ENCODE measurements at regions not wholly inside any gene's neighbourhood (a gene's known extent, or its start where the extent isn't known, plus 50 kb on each side); places are given as distances from the start of the nearest gene placed in this dataset.

DNA sequence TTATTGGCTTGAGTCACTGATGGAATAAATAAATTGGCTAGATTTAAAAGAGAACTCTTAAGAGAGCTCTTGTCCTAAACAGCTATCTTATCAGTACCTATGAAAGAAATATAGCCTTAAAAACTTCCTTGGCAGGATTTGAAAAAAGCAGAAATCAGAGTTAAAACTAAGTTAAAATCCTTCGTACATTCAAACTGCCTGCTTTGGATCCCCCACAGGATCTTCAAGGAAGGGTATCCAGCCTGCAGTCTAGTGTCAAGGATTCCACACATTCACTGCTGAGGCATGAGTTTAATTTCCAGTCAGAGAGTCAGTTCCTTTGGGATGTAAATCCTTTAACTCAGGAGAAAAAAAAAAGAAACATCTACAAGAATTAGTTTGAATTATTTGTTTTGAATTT is 242.9 kb upstream of the UBASH3B start (continued):
- TF ChIP-seq CBX8 (IDR thresholded peaks at IDR 0.05; ENCODE audit: borderline replicate concordance, extremely low read depth, low read depth, low read length, poor library complexity, severe bottlenecking) (no peak), TEAD4 (IDR thresholded peaks at IDR 0.05; ENCODE audit: low read length) (no peak), TEAD4 (CRISPR knock-in tag; IDR thresholded peaks at IDR 0.05; ENCODE audit: borderline replicate concordance) (no peak), GATAD2B (IDR thresholded peaks at IDR 0.05; ENCODE audit: borderline replicate concordance) (no peak), MEIS2 (IDR thresholded peaks at IDR 0.05; ENCODE audit: partially characterized antibody) (no peak), BDP1 (IDR thresholded peaks at IDR 0.05; ENCODE audit: insufficient read depth, insufficient read length) (no peak), SP1 (CRISPR knock-in tag; IDR thresholded peaks at IDR 0.05) (no peak), KLF13 (tag; IDR thresholded peaks at IDR 0.05; ENCODE audit: borderline replicate concordance, low read depth) (no peak), KAT7 (CRISPR knock-in tag; IDR thresholded peaks at IDR 0.05; ENCODE audit: borderline replicate concordance) (no peak)

DNA sequence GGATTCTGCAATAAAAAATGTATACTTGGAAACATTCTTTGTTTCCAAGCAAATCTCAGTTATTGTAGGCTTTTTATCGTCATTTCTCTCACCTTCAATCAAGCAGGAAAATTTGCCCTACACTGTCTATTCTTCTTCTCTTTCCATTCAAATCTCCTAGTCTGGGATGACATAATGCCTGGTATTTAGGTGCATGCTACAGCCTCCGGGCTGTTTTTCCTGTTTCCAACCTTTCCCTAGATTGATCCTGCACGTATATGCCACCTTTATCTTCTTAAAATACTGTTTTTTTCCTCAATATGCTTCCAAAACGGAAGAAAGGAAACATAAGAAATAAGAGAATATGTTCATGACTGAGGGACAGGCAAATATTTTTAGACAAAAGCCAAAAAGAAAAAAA is 249.1 kb upstream of the UBASH3B start:
- ChIA-PET POLR2A (no interaction called here), CTCF (ENCODE audit: low intra/inter-chr PET ratio) (no interaction called here)
- ATAC-seq (no peak), DNase-seq (ENCODE audit: extremely low read depth in 1 of 4, low spot score in 3 of 4) (no peak), FAIRE-seq (no peak)
- Histone ChIP-seq H2AFZ (ENCODE audit: low read depth, low read length) (no peak overlapping the region), H3K9me1 (ENCODE audit: control insufficient read depth, insufficient read depth, low read length) (no peaks in the 10 kb centered on the region), H3K9me3 (replicated peaks; ENCODE audit: control insufficient read depth, insufficient read depth, low read depth, low read length) (no peaks in the 10 kb centered on the region), H3K27me3 (ENCODE audit: control insufficient read depth in 2 of 2, insufficient read depth in 2 of 2, low read length in 2 of 2) (no peaks in the 10 kb centered on the region), H3K4me3 (no peak overlapping the region), H3K79me2 (ENCODE audit: control insufficient read depth, insufficient read depth, low read length) (no peaks in the 10 kb centered on the region), H3K36me3 (ENCODE audit: control insufficient read depth, insufficient read depth, low read length) (no peaks in the 10 kb centered on the region), H4K20me1 (replicated peaks; ENCODE audit: control insufficient read depth, insufficient read depth, low read length) (no peaks in the 10 kb centered on the region), H3K4me1 (replicated peaks in 1 of 2; ENCODE audit: control insufficient read depth in 2 of 2, insufficient read depth in 2 of 2, low read length in 2 of 2) (no peaks in the 10 kb centered on the region), H3K27ac (ENCODE audit: extremely low read depth, low read depth, low read length) (no peak overlapping the region), H3K9ac (ENCODE audit: insufficient read depth in 1 of 2, low read depth in 2 of 2, low read length in 2 of 2) (no peak overlapping the region), H3K4me2 (ENCODE audit: insufficient read depth, low read length) (no peak overlapping the region)
- no TSS peak for BruUV-seq (replicated peaks)
- no peak for TF ChIP-seq CC2D1A (IDR thresholded peaks at IDR 0.05)
- TF ChIP-seq NRF1 (conservative IDR thresholded peaks at IDR 0.05 in 1 of 2, IDR thresholded peaks at IDR 0.05 in 1 of 2), result no peak
- TF ChIP-seq ZBTB17 (CRISPR knock-in tag; IDR thresholded peaks at IDR 0.05), result no peak
- no peak for TF ChIP-seq EP400 (IDR thresholded peaks at IDR 0.05)
- no peak for TF ChIP-seq TRIM24 (IDR thresholded peaks at IDR 0.05)
- no peak for TF ChIP-seq STAT5B (CRISPR knock-in tag; IDR thresholded peaks at IDR 0.05)
- TF ChIP-seq NBN (IDR thresholded peaks at IDR 0.05; ENCODE audit: low read depth), result no peak
- TF ChIP-seq MECOM (CRISPR knock-in tag; IDR thresholded peaks at IDR 0.05), result no peak
- intact Hi-C loops (cut with micrococcal nuclease) (no loop called here), in situ Hi-C loops (cut with MboI) (no loop called here)
- WGBS (ENCODE audit: insufficient coverage, low coverage, missing lambda C conversion rate), result 2% methylated on average over 4 of the region's 4 CpGs

Data from K562 (cell line).